ENCODE measurements at regions not wholly inside any gene's neighbourhood (a gene's known extent, or its start where the extent isn't known, plus 50 kb on each side); places are given as distances from the start of the nearest gene placed in this dataset.

DNA sequence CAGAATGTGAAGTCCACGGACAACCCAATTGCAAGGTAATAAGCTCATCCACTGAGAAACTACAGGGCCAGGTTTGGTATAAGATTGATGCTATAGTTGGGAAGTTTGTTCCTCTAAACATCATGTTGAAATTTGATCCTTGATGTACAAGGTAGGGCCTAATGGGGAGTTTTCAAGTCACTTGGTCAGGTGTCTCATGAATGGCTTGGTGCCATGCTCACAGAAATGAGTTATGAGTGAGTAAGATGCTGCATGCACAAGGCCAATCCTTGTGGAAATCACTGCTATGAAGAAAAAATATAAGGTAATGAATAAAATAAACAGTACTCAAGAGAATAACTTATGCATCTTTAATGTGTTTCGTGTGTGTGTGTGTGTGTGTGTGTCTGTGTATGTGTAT, 1891.2 kb downstream of the NCAM2 start:
- no peak for DNase-seq
- in situ Hi-C loops (cut with MboI; ENCODE audit: low pct_unique_long_range_greater_than_20kb, low sequenced_read_pairs): no loop called here

DNA sequence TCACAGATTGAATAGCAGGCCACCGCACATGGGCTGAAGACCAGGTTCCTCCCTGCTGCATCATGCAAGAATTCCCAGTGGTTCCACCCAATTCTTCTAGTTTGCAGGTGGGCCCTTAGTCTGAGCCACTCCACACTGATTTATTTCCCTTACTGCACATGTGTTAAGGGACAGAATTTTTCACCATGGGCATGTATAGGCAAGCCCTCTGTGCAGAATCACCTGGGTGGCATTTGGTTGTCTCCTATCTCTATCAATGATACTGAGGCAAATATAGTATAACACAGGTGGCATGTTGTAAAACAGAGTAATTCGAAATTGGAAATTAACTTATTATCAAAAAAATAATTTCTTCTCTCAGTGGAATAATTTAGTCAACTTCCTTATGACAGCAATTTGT, 1892.4 kb downstream of the NCAM2 start:
- in situ Hi-C loops (cut with MboI; ENCODE audit: low pct_unique_long_range_greater_than_20kb, low sequenced_read_pairs): no loop called here
- DNase-seq: no peak

DNA sequence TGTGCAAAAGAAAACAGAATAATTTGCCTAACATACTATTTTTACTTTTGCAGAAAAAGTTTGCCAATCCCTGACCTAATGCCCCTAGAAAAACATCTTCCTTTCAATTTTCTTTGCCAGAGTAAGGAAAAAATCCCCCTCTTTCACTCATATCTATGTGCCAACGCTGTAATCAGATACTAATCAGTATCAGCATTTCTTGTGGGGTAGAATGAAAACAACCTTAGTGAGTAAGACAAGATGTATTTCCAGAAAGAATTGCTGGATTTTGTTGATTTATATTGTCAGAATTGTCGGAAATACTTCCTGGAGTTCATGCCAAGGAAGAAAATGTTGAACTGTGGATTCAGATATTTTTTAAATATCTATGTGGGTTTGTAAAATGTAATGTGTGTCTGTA, 1893.8 kb downstream of the NCAM2 start:
- no peak for DNase-seq
- in situ Hi-C loops (cut with MboI; ENCODE audit: low pct_unique_long_range_greater_than_20kb, low sequenced_read_pairs): no loop called here

DNA sequence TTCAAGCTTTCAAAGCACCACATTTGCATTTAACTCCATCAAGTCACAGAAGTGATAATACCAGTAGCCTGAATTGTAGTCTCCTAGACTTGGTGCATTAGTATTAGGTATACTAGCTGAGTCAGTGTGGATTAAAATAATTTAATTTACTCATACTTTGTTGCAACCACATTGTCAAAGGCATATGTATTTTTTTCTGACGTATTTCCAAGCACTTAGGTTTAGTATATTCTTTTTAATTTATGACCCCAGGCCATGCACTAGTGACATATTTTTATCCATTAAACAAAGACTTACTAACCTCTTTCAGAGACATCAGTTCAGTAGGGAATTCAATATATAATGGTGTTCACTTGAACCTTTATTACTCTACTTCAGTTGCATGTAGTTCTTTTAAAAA, 1894.5 kb downstream of the NCAM2 start:
- no peak for DNase-seq
- in situ Hi-C loops (cut with MboI; ENCODE audit: low pct_unique_long_range_greater_than_20kb, low sequenced_read_pairs): no loop called here

DNA sequence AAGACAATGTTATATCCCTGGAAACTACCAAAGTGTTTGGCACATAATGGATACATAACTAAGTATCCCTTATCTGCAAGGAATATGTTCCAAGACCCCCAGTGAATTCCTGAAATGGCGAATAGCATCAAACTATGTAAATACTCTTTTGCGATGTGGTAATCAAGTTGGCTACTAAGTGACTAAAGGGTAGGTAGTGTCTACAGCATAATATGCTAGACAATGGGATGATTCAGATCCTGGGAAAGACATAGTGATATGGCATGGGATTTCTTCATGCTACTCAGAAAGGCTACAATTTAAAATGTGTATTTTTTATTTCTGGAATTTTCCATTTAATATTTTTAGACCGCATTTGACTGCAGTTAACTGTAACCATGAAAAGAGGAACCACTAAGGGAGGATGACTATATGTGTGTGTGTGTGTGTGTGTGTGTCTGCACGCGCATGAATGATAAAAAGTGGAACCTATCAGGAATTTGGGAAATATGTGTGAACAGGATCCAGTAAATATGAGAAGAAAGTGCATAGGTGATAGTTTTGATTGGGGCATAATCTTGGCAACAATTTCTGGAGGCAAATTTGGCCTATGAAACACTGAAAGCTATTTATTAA, 1899.9 kb downstream of the NCAM2 start:
- in situ Hi-C loops (cut with MboI; ENCODE audit: low pct_unique_long_range_greater_than_20kb, low sequenced_read_pairs): no loop called here
- DNase-seq: peak; percentile 13

DNA sequence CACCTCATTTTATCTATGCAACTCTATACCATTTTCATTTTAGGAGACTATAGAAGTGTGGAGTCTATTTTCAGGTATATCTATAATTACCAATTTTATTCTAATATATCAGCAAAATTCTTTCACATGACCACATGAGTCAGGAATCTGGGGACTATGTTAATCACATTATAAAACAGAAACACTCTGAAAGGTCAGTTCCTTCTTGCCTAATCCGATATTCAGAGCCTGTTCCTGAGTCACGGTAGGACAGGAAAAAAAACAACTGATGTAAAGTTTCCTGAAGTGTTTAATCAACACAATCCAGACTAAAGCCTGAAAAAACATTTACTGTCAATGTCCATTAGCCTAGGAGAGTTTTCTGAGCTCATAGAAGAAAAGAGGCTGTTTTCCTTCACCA, 1902.3 kb downstream of the NCAM2 start:
- in situ Hi-C loops (cut with MboI; ENCODE audit: low pct_unique_long_range_greater_than_20kb, low sequenced_read_pairs): no loop called here
- DNase-seq: no peak

DNA sequence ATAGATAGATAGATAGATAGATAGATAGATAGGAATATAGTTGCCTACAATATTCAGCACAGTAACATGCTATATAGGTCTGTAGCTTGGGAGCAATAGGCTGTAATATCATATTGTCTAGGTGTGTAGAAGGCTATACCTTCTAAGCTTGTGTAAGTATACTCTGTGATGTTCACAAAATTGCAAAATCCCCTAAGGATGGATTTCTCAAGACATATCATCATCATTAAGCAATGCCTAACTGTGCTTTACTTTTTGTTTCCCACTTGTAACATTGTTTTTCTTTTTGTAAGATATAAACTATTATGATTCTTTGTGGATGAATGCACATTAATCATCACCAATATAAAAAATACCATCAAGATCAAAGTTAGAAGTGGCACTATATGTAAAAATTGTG, 1905.6 kb downstream of the NCAM2 start:
- in situ Hi-C loops (cut with MboI; ENCODE audit: low pct_unique_long_range_greater_than_20kb, low sequenced_read_pairs): no loop called here
- DNase-seq: no peak

DNA sequence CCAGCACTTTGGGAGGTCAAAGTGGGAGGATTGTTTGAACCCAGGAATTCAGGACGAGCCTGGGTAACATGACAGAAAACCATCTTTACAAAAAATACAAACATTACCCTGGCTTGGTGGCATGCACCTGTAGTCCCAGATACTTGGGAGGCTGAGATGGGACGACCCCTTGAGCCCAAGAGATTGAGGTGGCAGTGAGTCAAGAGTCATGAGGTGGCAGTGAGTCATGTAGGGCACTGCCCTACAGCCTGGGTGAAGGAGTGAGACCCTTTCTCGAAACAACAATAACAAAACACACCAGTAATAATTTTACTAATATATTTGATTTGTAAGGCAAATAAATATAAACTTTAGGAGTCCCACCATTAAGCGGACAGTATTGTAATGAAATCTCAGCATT, 1906.2 kb downstream of the NCAM2 start:
- DNase-seq: no peak
- in situ Hi-C loops (cut with MboI; ENCODE audit: low pct_unique_long_range_greater_than_20kb, low sequenced_read_pairs): no loop called here

DNA sequence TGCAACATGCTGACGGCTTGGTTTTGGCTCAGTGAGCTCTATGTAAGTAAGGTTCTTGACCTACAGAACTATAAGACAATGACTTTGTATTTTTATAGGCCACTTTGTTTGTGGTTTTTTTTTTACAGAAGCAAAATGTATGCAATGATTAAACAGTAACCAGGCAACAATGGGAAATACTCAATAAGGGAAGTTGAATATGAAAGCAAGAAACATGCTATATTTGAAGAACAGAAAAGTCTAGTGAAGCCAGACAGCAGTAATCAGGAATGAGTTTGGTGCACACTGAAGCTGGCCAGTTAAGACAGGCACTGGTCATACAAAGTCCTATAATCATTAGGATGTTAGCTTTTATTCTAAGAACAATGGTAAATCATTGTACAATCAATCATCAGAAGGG, 1926.8 kb downstream of the NCAM2 start:
- DNase-seq: peak; percentile 3
- in situ Hi-C loops (cut with MboI; ENCODE audit: low pct_unique_long_range_greater_than_20kb, low sequenced_read_pairs): no loop called here

DNA sequence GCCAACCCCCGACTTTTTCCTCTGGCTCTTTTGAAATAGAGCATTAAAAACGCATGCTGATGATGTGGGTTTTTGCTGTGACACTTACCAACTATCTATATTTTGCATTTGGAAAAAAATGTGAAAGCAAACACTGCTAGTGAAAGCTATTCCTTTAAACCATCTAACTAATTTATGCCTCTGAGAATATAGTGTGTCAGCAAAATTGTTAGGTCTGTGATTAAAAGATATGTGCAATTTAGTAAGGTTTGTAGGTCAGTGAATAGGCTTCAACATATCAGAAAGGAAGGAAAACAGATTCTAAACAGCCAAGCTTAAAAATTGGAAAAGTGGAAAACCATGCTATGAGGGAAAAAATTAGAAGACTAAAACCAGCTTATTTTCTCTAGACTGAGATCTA, 1929.3 kb downstream of the NCAM2 start:
- DNase-seq: no peak
- in situ Hi-C loops (cut with MboI; ENCODE audit: low pct_unique_long_range_greater_than_20kb, low sequenced_read_pairs): no loop called here

DNA sequence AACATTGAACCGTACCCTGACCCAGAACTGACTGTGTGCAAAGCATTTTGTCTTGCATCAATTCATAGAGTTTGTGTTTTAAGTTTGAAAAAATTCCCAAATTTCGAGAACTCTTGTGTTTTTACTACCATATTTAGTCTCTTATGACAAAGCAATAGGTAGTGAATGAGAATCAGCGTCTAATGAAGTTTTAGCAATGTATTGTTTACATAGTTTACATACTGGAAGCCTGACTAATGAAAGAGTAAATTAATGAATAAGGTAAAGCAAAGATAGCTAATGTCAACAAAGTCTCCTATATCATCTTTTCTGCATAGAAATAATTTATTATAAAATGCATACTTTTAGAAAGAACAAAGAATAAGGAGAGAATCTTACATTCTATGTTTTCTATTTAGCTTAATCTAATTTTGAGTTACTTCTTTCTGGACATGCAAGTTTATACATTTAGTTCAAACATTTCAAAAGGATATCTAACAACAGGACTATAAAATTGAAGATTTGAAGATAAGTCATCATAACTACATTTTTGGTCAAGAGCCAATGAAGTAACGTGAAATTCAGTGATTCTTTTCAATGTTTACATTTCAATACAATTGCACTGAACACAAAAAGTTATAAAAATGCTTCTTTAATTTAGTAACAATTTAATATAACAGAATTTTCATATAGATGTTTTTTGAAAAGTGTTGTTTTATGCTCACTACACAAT, 1943.7 kb downstream of the NCAM2 start:
- no peak for DNase-seq
- in situ Hi-C loops (cut with MboI; ENCODE audit: low pct_unique_long_range_greater_than_20kb, low sequenced_read_pairs): no loop called here

DNA sequence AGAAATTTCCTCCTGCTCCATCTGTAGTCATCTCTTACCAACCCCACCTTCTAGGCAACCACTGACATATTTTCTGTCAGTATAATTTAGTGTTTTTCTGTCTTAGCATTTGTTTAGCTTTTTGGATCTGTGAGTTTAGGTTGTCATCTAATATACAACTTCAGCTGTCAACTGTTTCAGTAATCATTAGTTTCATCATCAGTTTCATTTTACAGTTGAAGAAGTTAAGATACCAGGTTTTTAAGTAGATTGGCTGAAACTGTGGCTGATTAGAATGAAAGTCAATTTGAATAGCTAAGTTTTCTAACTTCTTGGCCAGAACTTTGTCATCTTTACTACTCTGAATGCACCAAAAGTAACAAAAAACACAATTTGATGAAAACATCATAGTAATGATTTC, 1957.3 kb downstream of the NCAM2 start:
- no peak for DNase-seq
- in situ Hi-C loops (cut with MboI; ENCODE audit: low pct_unique_long_range_greater_than_20kb, low sequenced_read_pairs): no loop called here

DNA sequence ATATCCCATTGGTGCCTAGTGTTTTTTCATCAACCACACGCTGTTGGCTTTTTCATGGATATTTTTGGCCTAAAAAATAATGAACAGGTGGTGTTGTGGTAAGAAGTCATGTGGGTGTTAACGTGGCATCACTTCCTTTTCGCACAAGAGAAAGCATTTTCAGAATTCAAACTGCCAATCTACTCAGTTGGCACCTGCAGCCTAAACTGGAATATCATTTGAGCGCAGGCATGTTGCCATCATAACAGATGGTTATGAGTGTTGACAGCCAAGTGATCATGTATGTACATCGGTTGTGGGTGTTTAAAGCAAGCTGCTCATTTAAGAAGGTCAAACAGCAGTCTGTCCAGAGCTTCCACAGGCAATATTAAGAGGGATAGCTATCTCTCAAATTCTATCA, 1963.0 kb downstream of the NCAM2 start:
- in situ Hi-C loops (cut with MboI; ENCODE audit: low pct_unique_long_range_greater_than_20kb, low sequenced_read_pairs): no loop called here
- no peak for DNase-seq

DNA sequence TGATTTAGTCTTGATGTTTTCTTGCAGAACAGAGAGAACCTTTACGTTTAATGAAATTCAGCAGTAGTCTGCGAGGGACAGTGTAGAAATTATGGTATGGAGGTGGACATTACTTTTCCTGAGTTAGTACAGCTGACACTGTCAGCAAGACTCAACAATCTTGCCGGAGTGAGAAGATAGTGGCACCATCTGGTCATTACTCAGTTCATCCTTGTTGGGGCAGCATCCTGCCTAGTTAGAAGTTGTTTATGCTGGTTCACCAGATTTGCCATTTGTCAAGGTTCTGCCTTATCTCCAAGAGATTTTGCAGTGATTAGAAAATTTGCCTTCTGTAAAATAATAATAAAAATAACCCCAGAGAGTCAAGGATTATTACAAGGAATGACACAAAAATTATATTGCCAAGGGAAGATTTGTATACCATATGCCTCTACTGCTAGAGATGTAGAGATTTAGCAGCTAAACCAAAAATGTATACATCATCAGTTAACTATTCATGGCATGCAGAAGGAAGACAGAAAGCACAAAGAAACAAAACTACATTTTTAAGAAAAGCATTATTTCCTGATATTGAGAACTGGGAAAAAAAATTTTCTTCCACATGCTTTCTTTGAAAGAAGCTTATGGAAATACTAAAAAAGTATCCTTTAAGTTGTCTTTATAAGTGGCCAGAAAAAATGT, 1967.4 kb downstream of the NCAM2 start:
- DNase-seq: no peak
- in situ Hi-C loops (cut with MboI; ENCODE audit: low pct_unique_long_range_greater_than_20kb, low sequenced_read_pairs): no loop called here

DNA sequence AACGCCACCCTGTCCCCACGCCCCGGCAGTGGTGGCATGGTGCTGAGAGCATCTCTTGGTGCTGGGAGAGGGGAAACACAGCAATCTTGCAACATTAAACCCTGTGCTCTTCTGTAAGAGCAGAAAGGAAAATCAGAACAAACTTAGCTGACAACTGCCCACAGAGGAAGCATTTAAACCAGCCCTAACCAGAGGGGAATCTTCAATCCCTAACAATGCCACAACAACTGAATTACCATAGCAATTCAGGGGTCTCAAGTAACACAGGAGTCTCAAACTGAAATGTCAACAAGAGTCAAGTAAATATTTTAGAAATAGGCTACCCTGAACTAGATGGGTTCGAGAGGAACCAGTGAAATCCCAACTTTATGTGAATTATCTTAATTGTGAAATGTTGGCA, 1983.6 kb downstream of the NCAM2 start:
- in situ Hi-C loops (cut with MboI; ENCODE audit: low pct_unique_long_range_greater_than_20kb, low sequenced_read_pairs): no loop called here
- DNase-seq: no peak

DNA sequence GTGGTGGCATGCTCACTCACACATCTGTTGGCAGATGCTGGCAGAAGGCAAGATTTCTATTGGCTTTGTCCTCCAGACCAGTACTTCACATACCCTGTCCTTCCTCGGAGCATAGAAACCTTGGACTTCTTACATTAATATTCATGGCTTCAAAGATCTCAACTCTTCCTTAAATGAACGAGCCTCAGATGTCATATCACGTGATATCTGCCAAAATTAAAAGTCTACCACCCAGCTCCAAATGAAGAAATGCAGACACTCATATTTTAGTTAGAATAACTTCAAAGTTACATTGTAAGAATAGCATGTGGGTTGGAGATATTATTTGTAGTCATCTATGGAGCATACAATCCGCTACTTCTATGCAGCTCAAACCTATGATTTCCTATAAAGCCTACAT, 1994.9 kb downstream of the NCAM2 start:
- no peak for DNase-seq
- in situ Hi-C loops (cut with MboI; ENCODE audit: low pct_unique_long_range_greater_than_20kb, low sequenced_read_pairs): no loop called here

DNA sequence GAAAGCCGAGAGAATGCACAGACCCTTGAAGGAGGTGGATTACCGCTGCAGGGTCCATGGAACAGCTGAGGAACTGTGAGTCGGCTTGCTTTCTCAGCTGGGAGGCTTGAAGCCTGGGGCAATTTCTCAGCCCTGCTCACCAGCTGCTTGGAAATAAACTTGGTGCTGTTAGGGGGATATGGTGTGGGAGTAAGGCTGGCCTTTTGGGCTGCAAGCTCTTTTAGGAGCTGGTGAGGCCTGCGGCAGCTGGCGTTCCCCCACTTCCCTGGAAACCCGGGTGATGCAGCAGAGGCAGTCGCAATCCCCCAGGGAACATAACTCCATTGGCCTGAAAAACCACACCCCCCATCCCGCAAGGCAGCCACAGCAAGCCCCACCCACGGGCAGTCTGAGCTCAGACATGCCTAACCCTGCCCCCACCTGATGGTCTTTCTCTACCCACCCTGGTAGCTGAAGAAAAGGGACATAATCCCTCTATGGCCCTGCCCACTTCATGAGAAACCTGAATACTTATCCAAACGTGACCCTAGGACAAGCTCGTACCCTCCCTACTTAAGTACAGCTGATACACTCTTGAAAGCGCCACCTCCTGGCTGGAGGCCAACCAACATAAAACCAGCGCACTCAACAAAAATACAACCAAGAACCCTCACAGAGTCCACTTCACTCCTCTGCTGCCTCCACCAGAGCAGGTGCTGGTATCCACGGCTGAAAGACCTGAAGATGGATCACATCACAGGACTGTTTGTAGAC, 1995.8 kb downstream of the NCAM2 start:
- no peak for DNase-seq
- in situ Hi-C loops (cut with MboI; ENCODE audit: low pct_unique_long_range_greater_than_20kb, low sequenced_read_pairs): no loop called here

DNA sequence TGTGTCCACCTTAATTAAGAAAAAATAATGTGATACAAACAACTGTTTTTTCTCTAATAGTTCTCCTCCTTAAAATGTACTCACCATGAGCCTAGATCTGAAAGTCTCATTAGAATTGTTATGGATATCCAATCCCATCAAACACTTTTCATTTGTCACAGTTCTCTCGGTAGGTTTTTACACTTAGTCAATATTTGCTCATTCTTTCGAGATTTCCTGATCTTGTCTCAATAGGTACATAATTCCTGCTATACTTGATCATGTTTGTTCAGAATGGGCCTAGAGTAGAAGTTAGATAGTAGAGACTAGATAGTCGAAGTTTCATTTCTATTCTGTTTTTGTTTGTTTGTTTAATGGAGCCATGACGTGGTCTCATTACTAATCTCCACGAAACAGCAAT, 2005.7 kb downstream of the NCAM2 start:
- in situ Hi-C loops (cut with MboI; ENCODE audit: low pct_unique_long_range_greater_than_20kb, low sequenced_read_pairs): no loop called here
- DNase-seq: no peak

DNA sequence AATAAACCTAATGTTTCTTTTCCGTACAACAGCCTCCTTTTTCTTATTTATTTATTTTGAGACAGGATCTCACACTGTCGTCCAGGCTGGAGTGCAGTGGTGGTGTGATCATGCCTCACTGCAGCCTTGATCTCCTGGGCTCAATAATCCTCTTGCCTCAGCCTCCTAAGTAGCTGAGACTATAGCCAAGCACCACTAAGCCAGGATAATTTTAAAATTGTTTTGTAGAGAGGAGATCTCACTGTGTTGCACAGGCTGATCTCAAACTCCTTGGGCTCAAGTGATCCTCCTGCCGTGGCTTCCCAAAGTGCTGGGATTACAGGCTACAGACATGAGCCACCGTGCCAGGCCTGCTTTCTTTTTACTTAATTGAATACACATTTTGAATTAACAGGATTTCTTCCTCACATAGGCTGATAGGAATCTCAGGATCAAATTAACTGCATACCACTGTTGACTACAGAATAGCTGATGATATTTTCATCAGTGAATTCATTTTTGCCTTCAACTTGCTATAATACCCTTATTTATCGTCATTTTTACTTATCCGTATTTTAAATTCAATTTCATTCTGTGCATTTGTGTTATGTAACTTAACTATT, 2010.5 kb downstream of the NCAM2 start:
- no peak for DNase-seq

DNA sequence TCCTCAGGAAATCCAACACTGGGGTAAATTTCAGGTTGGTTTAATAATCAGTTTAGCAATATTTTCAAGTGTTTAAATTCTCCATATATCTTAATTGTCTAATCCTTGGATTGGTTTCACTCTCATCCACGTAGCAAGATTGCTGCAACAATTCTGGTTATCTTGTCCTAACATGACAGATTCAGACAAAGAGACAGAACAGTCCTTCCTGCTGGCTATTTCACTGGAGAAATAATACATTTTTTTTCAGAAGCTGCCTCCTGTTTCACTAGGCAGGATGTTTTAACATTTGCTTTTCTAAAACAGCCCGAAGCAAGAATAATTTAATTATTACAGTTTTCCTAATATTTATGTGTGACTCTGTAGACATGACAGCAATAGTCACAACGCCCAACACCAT, 2011.2 kb downstream of the NCAM2 start:
- no peak for DNase-seq
- in situ Hi-C loops (cut with MboI; ENCODE audit: low pct_unique_long_range_greater_than_20kb, low sequenced_read_pairs): no loop called here

More for the DNA sequence above, 2010.5 kb downstream of the NCAM2 start:
- in situ Hi-C loops (cut with MboI; ENCODE audit: low pct_unique_long_range_greater_than_20kb, low sequenced_read_pairs): no loop called here
